A549 (cell line): ENCODE measurements at regions not wholly inside any gene's neighbourhood (a gene's known extent, or its start where the extent isn't known, plus 50 kb on each side); places are given as distances from the start of the nearest gene placed in this dataset.

Experiments used
- ATAC-seq, 2 experiments: fragments of 200-7000 bp in 1 of 2; fragments of >200 bp in 1 of 2; cut with Nextera tagmentation in 1 of 2; cut with Tn5 transposase in 1 of 2; 3 replicates each; pipeline versions ENCODE4 v1.8.0 to v1.9.1; 2018 to 2020; ENCODE audit warnings: mild to moderate bottlenecking in 1 of 2, moderate library complexity in 1 of 2
- CTCF ChIA-PET: fragments of 300-600 bp; sonication (Branson Sonifier 250); formaldehyde crosslinking; extraction: SDS; loops from one replicate; lab custom pipeline; 2021; ENCODE audit warnings: antibody characterized with exemption, inconsistent platforms; lab: Yijun Ruan, JAX
- POLR2A ChIA-PET: fragments of 350-600 bp; formaldehyde crosslinking; extraction: SDS; loops from one replicate; lab custom pipeline; 2021; ENCODE audit warnings: antibody characterized with exemption, inconsistent platforms; lab: Yijun Ruan, JAX
- DNase-seq, 2 experiments: peaks; one replicate each; pipeline versions ENCODE4 v3.0.0 to v3.0.0-alpha.2; 2011 to 2016; ENCODE audit warnings: low read depth in 1 of 2, low spot score in 1 of 2
- FAIRE-seq: peaks from 2 replicates; lab custom pipeline; 2011; peaks lifted over from hg19 to GRCh38; lab: Jason Lieb, UNC
- H3K27ac ChIP-seq, 2 experiments: fragments of >200 bp; sonication (Bioruptor Twin); formaldehyde crosslinking; 3 replicates each; pipeline ENCODE4 v1.5.1; 2016 to 2017
- H3K4me1 ChIP-seq: fragments of >200 bp; sonication (Bioruptor Twin); formaldehyde crosslinking; 3 replicates; pipeline ENCODE4 v1.6.1; 2016
- H3K4me2 ChIP-seq: fragments of >200 bp; sonication (Bioruptor Twin); formaldehyde crosslinking; 3 replicates; pipeline ENCODE4 v1.6.1; 2016
- H3K4me3 ChIP-seq: fragments of >200 bp; sonication (Bioruptor Twin); formaldehyde crosslinking; 3 replicates; pipeline ENCODE4 v1.5.1; 2016
- H3K9me3 ChIP-seq: fragments of >200 bp; sonication (Bioruptor Twin); formaldehyde crosslinking; 3 replicates; pipeline ENCODE4 v1.6.1; 2016
- BCL3 ChIP-seq: fragments of >200 bp; sonication (Bioruptor Twin); formaldehyde crosslinking; IDR thresholded peaks from 3 replicates; pipeline ENCODE4 v1.6.1; 2016
- BHLHE40 ChIP-seq: IDR thresholded peaks from 2 replicates; pipeline ENCODE4 v1.6.1; 2012; ENCODE audit warnings: low read depth, low read length, inconsistent platforms
- CBX2 ChIP-seq: fragments of 200-600 bp; sonication (generic); IDR thresholded peaks from 2 replicates; pipeline ENCODE4 v1.6.1; 2016; ENCODE audit warnings: low read depth, mild to moderate bottlenecking, borderline replicate concordance
- CBX8 ChIP-seq: fragments of 200-600 bp; sonication (generic); IDR thresholded peaks from 2 replicates; pipeline ENCODE4 v1.6.1; 2016
- CEBPB ChIP-seq, 2 experiments: fragments of >200 bp in 1 of 2; sonication (Bioruptor Twin) in 1 of 2; formaldehyde crosslinking in 1 of 2; IDR thresholded peaks; 2 replicates each; pipeline ENCODE4 v1.6.1; 2012 to 2016
- CHD2 ChIP-seq: fragments of 150-350 bp; IDR thresholded peaks from 2 replicates; pipeline ENCODE4 v1.6.1; 2014; ENCODE audit warnings: low read length; ENCODE audit not compliant: partially characterized antibody
- CHD4 ChIP-seq: fragments of 200-600 bp; sonication (generic); IDR thresholded peaks from 2 replicates; pipeline ENCODE4 v1.6.1; 2016; ENCODE audit warnings: antibody characterized with exemption, mild to moderate bottlenecking, borderline replicate concordance
- EHMT2 ChIP-seq: fragments of 200-600 bp; sonication (generic); IDR thresholded peaks from 2 replicates; pipeline ENCODE4 v1.6.1; 2016; ENCODE audit warnings: antibody characterized with exemption, low read depth, mild to moderate bottlenecking, moderate library complexity
- FOSB ChIP-seq: fragments of 250-450 bp; sonication (Bioruptor Pico); IDR thresholded peaks from 2 replicates; pipeline ENCODE4 v1.5.0; 2020; ENCODE audit warnings: mild to moderate bottlenecking, moderate library complexity
- FOSL2 ChIP-seq, 2 experiments: fragments of 450-650 bp in 1 of 2; fragments of >200 bp in 1 of 2; sonication (Bioruptor Twin) in 1 of 2; formaldehyde crosslinking; IDR thresholded peaks; 2 replicates each; pipeline versions ENCODE4 v1.5.0 to v1.6.1; 2016 to 2020; ENCODE audit warnings: mild to moderate bottlenecking in 1 of 2, moderate library complexity in 1 of 2
- HES2 ChIP-seq: fragments of >200 bp; sonication (Bioruptor Twin); formaldehyde crosslinking; IDR thresholded peaks from 2 replicates; pipeline ENCODE4 v1.6.1; 2016
- HOXA7 ChIP-seq: fragments of 250-450 bp; sonication (Bioruptor Pico); IDR thresholded peaks from 2 replicates; pipeline ENCODE4 v1.5.0; 2020; ENCODE audit warnings: mild to moderate bottlenecking, moderate library complexity
- HOXB13 ChIP-seq: fragments of 250-450 bp; sonication (Bioruptor Pico); IDR thresholded peaks from 2 replicates; pipeline ENCODE4 v1.5.0; 2020; ENCODE audit warnings: low read depth, mild to moderate bottlenecking, moderate library complexity
- MAFK ChIP-seq: fragments of 450-650 bp; IDR thresholded peaks from 2 replicates; pipeline ENCODE4 v1.6.1; 2014; ENCODE audit not compliant: partially characterized antibody
- MAZ ChIP-seq: fragments of 150-350 bp; IDR thresholded peaks from 2 replicates; pipeline ENCODE4 v1.6.1; 2014; ENCODE audit warnings: antibody characterized with exemption, low read depth, low read length, borderline replicate concordance
- NR3C1 ChIP-seq: fragments of >200 bp; sonication (Bioruptor Twin); formaldehyde crosslinking; IDR thresholded peaks from 3 replicates; pipeline ENCODE4 v1.6.1; 2017
- RARB ChIP-seq: fragments of 250-450 bp; sonication (Bioruptor Pico); IDR thresholded peaks from 2 replicates; pipeline ENCODE4 v1.8.0; 2021; ENCODE audit warnings: mild to moderate bottlenecking, moderate library complexity
- RFX5 ChIP-seq: fragments of 450-650 bp; IDR thresholded peaks from 2 replicates; pipeline ENCODE4 v1.7.1; 2014; ENCODE audit warnings: antibody characterized with exemption, mild to moderate bottlenecking, moderate library complexity
- SMC3 ChIP-seq: fragments of >200 bp; sonication (Bioruptor Twin); formaldehyde crosslinking; IDR thresholded peaks from 3 replicates; pipeline ENCODE4 v1.6.1; 2018; ENCODE audit warnings: inconsistent platforms
- TP53 ChIP-seq: fragments of 250-450 bp; sonication (Bioruptor Pico); IDR thresholded peaks from 2 replicates; pipeline ENCODE4 v1.5.0; 2021; ENCODE audit warnings: mild to moderate bottlenecking, moderate library complexity
- ZC3H11A ChIP-seq: fragments of 450-650 bp; IDR thresholded peaks from 2 replicates; pipeline ENCODE4 v1.6.1; 2014; ENCODE audit warnings: antibody characterized with exemption, mild to moderate bottlenecking
- WGBS: methylation state at CpG from one replicate; pipeline ENCODE4 v1.1.6; 2017; ENCODE audit errors: missing lambda C conversion rate; 5-methylcytosine and 5-hydroxymethylcytosine counted together
- TF ChIP-seq, protein P1 (sequence below): fragments of 250-450 bp; sonication (Bioruptor Pico); IDR thresholded peaks from 2 replicates; pipeline ENCODE4 v1.5.0; 2020; ENCODE audit warnings: low read depth, mild to moderate bottlenecking, moderate library complexity
- TF ChIP-seq, protein P2 (sequence below): IDR thresholded peaks from 2 replicates; pipeline ENCODE4 v1.6.1; 2012

- ChIA-PET POLR2A (no interaction called here), CTCF (no interaction called here)
- FAIRE-seq: no peak
- Histone ChIP-seq H3K27ac (no peak overlapping the region), H3K4me1 (no peaks in the 10 kb centered on the region), H3K9me3 (0 out of 3 replicates have a peak, but pooled peaks cover 3% of the 10 kb centered on the region), H3K4me2 (no peak overlapping the region), H3K4me3 (no peak overlapping the region)
- DNase-seq: no peak
- ATAC-seq: no peak
- TF ChIP-seq SMC3 (no peak), MAFK (no peak), BCL3 (no peak), FOSL2 (IDR thresholded peaks at IDR 0.05) (no peak), FOSL2 (CRISPR knock-in tag; IDR thresholded peaks at IDR 0.05) (no peak), HOXB13 (CRISPR knock-in tag) (no peak), HOXA7 (CRISPR knock-in tag) (no peak), CBX8 (no peak), ZC3H11A (no peak), NR3C1 (no peak), CHD2 (no peak), CHD4 (no peak), TP53 (CRISPR knock-in tag) (no peak), EHMT2 (no peak), RFX5 (no peak), RARB (CRISPR knock-in tag) (no peak)
- TF ChIP-seq, protein P1, sequence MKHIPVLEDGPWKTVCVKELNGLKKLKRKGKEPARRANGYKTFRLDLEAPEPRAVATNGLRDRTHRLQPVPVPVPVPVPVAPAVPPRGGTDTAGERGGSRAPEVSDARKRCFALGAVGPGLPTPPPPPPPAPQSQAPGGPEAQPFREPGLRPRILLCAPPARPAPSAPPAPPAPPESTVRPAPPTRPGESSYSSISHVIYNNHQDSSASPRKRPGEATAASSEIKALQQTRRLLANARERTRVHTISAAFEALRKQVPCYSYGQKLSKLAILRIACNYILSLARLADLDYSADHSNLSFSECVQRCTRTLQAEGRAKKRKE (CRISPR knock-in tag): no peak
- WGBS: 68% methylated on average over 2 of the region's 2 CpGs
Observed at GRCh38 chr15:96207377-96208006, 123.0 kb upstream of the NR2F2 start.

GRCh38 chr15:96209285-96209735, 121.2 kb upstream of the NR2F2 start:
- CTCF ChIA-PET: no interaction called here
- TF ChIP-seq CEBPB (IDR thresholded peaks at IDR 0.05) (no peak), MAZ (no peak), CBX2 (no peak), HOXA7 (CRISPR knock-in tag) (no peak), BHLHE40 (no peak), HES2 (no peak), FOSB (no peak)
- TF ChIP-seq, protein P2, sequence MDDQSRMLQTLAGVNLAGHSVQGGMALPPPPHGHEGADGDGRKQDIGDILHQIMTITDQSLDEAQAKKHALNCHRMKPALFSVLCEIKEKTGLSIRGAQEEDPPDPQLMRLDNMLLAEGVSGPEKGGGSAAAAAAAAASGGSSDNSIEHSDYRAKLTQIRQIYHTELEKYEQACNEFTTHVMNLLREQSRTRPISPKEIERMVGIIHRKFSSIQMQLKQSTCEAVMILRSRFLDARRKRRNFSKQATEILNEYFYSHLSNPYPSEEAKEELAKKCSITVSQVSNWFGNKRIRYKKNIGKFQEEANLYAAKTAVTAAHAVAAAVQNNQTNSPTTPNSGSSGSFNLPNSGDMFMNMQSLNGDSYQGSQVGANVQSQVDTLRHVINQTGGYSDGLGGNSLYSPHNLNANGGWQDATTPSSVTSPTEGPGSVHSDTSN: no peak
- TF ChIP-seq, all 56 proteins: peak for 0
- 80% methylated on average over 8 of the region's 8 CpGs for WGBS
- H3K9me3 ChIP-seq: 0 out of 3 replicates have a peak, but pooled peaks cover 3% of the 10 kb centered on the region
- no peaks in the 10 kb centered on the region for H3K4me1 ChIP-seq
- H3K4me3 ChIP-seq: no peak overlapping the region
- DNase-seq: no peak
- POLR2A ChIA-PET: no interaction called here
- H3K4me2 ChIP-seq: no peak overlapping the region
- no peak for ATAC-seq
- no peak overlapping the region for H3K27ac ChIP-seq
- no peak for FAIRE-seq
